Ascending aorta (tissue), 2 donors: ENCODE measurements at regions not wholly inside any gene's neighbourhood (a gene's known extent, or its start where the extent isn't known, plus 50 kb on each side); places are given as distances from the start of the nearest gene placed in this dataset.

Experiments
- DNase-seq, 2 donors: peaks; one replicate each; pipeline ENCODE4 v3.0.0-alpha.2; 2019; ENCODE audit warnings: low spot score in 2 of 2
- H3K27ac ChIP-seq, 2 donors: fragments of 200-600 bp; sonication (generic); one replicate each; pipeline ENCODE4 v1.5.1; 2016 to 2017; ENCODE audit warnings: mild to moderate bottlenecking in 1 of 2
- H3K27me3 ChIP-seq: fragments of 200-600 bp; sonication (generic); one replicate; pipeline ENCODE4 v1.5.1; 2017
- H3K36me3 ChIP-seq, 2 donors: fragments of 200-600 bp; sonication (generic); one replicate each; pipeline ENCODE4 v1.5.1; 2016
- H3K4me1 ChIP-seq, 2 donors: fragments of 200-600 bp; sonication (generic); one replicate each; pipeline ENCODE4 v1.5.1; 2016 to 2017; ENCODE audit warnings: mild to moderate bottlenecking in 1 of 2
- H3K4me3 ChIP-seq, 2 donors: fragments of 200-600 bp; sonication (generic); one replicate each; pipeline ENCODE4 v1.5.1; 2016 to 2017; ENCODE audit warnings: mild to moderate bottlenecking in 1 of 2
- H3K9me3 ChIP-seq, 2 donors: fragments of 200-600 bp; sonication (generic); one replicate each; pipeline ENCODE4 v1.5.1; 2016
- intact Hi-C: fragments of 100-400 bp; cut with DNase I; formaldehyde crosslinking; loops from one replicate; pipeline ENCODE4 v1.15.1; 2023
- TF ChIP-seq, protein P1 (sequence below), 3 experiments: fragments of 200-600 bp in 2 of 3; fragments of 450-650 bp in 1 of 3; sonication (generic) in 2 of 3; IDR thresholded peaks; one replicate each; pipeline ENCODE4 v1.5.1; 2016 to 2019; ENCODE audit warnings: antibody characterized with exemption in 3 of 3, mild to moderate bottlenecking in 1 of 3, moderate library complexity in 1 of 3

- H3K4me1 ChIP-seq, result no peaks in the 10 kb centered on the region
- H3K27ac ChIP-seq, result no peak overlapping the region
- TF ChIP-seq, protein P1, sequence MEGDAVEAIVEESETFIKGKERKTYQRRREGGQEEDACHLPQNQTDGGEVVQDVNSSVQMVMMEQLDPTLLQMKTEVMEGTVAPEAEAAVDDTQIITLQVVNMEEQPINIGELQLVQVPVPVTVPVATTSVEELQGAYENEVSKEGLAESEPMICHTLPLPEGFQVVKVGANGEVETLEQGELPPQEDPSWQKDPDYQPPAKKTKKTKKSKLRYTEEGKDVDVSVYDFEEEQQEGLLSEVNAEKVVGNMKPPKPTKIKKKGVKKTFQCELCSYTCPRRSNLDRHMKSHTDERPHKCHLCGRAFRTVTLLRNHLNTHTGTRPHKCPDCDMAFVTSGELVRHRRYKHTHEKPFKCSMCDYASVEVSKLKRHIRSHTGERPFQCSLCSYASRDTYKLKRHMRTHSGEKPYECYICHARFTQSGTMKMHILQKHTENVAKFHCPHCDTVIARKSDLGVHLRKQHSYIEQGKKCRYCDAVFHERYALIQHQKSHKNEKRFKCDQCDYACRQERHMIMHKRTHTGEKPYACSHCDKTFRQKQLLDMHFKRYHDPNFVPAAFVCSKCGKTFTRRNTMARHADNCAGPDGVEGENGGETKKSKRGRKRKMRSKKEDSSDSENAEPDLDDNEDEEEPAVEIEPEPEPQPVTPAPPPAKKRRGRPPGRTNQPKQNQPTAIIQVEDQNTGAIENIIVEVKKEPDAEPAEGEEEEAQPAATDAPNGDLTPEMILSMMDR (IDR thresholded peaks at IDR 0.05), result no peak
- no peak overlapping the region for H3K4me3 ChIP-seq
- DNase-seq, result no peak
- no peaks in the 10 kb centered on the region for H3K9me3 ChIP-seq
- intact Hi-C loops, result no loop called here
- H3K36me3 ChIP-seq, result no peaks in the 10 kb centered on the region
- H3K27me3 ChIP-seq, result no peaks in the 10 kb centered on the region
Observed at GRCh38 chr3:81216192-81216591, 545.3 kb downstream of the GBE1 start.

- no peaks in the 10 kb centered on the region for H3K27me3 ChIP-seq
- no peak overlapping the region for H3K27ac ChIP-seq
- no peaks in the 10 kb centered on the region for H3K9me3 ChIP-seq
- no peak for DNase-seq
- TF ChIP-seq, protein P1 (IDR thresholded peaks at IDR 0.05), result no peak
- intact Hi-C loops, result no loop called here
- no peak overlapping the region for H3K4me3 ChIP-seq
- no peaks in the 10 kb centered on the region for H3K36me3 ChIP-seq
- H3K4me1 ChIP-seq, result no peaks in the 10 kb centered on the region
Observed at GRCh38 chr3:81214631-81215030, 546.8 kb downstream of the GBE1 start.

GRCh38 chr3:81199587-81199986, 561.9 kb downstream of the GBE1 start:
- H3K4me1 ChIP-seq, result no peaks in the 10 kb centered on the region
- no peaks in the 10 kb centered on the region for H3K27me3 ChIP-seq
- DNase-seq, result no peak
- intact Hi-C loops, result no loop called here
- H3K36me3 ChIP-seq, result no peaks in the 10 kb centered on the region
- no peaks in the 10 kb centered on the region for H3K9me3 ChIP-seq
- TF ChIP-seq, protein P1 (IDR thresholded peaks at IDR 0.05), result no peak
- H3K4me3 ChIP-seq, result no peak overlapping the region
- no peak overlapping the region for H3K27ac ChIP-seq

- intact Hi-C loops, result no loop called here
- TF ChIP-seq, protein P1 (IDR thresholded peaks at IDR 0.05), result no peak
- no peaks in the 10 kb centered on the region for H3K4me1 ChIP-seq
- no peak for DNase-seq
- no peaks in the 10 kb centered on the region for H3K27me3 ChIP-seq
- H3K36me3 ChIP-seq, result no peaks in the 10 kb centered on the region
- no peaks in the 10 kb centered on the region for H3K9me3 ChIP-seq
- no peak overlapping the region for H3K4me3 ChIP-seq
- no peak overlapping the region for H3K27ac ChIP-seq
Observed at GRCh38 chr3:81198756-81199155, 562.7 kb downstream of the GBE1 start.

GRCh38 chr3:81198216-81198615, 563.2 kb downstream of the GBE1 start:
- Histone ChIP-seq H3K36me3 (no peaks in the 10 kb centered on the region), H3K27me3 (no peaks in the 10 kb centered on the region), H3K4me1 (no peaks in the 10 kb centered on the region), H3K27ac (no peak overlapping the region), H3K9me3 (no peaks in the 10 kb centered on the region), H3K4me3 (no peak overlapping the region)
- DNase-seq, result no peak
- TF ChIP-seq, protein P1 (IDR thresholded peaks at IDR 0.05), result no peak
- intact Hi-C loops, result no loop called here

GRCh38 chr3:81197386-81197785, 564.1 kb downstream of the GBE1 start:
- Histone ChIP-seq H3K4me3 (no peak overlapping the region), H3K27ac (no peak overlapping the region), H3K27me3 (no peaks in the 10 kb centered on the region), H3K4me1 (no peaks in the 10 kb centered on the region), H3K9me3 (no peaks in the 10 kb centered on the region), H3K36me3 (no peaks in the 10 kb centered on the region)
- no peak for DNase-seq
- TF ChIP-seq, protein P1 (IDR thresholded peaks at IDR 0.05), result no peak
- intact Hi-C loops, result no loop called here
